ENCODE measurements at regions not wholly inside any gene's neighbourhood (a gene's known extent, or its start where the extent isn't known, plus 50 kb on each side); places are given as distances from the start of the nearest gene placed in this dataset.

GRCh38 chr5:154140381-154140780, 50.2 kb upstream of the GALNT10 start:
- TF ChIP-seq CTCF (conservative IDR thresholded peaks at IDR 0.05) = no peak
- H3K36me3 Mint-ChIP-seq (ENCODE audit: low read depth) = no peaks in the 10 kb centered on the region
- no peak overlapping the region for H3K27ac Mint-ChIP-seq (ENCODE audit: unreplicated experiment)
- no peak overlapping the region for H3K4me3 Mint-ChIP-seq
- no peaks in the 10 kb centered on the region for H3K27me3 Mint-ChIP-seq (ENCODE audit: low read depth)
- H3K9me3 Mint-ChIP-seq = no peaks in the 10 kb centered on the region
- no peak for DNase-seq (ENCODE audit: low read depth, low spot score)
- peaks cover 5% of the 10 kb centered on the region for H3K4me1 Mint-ChIP-seq
